Retinal pigment epithelial cell (primary cell): ENCODE measurements at regions not wholly inside any gene's neighbourhood (a gene's known extent, or its start where the extent isn't known, plus 50 kb on each side); places are given as distances from the start of the nearest gene placed in this dataset.
"Not testable (repeated sequence)": the region's sequence is repeated elsewhere in the genome, so short reads cannot be mapped to it uniquely, and the experiment has no call there.

Experiments used
- DNase-seq: peaks from one replicate; pipeline ENCODE4 v3.0.0-alpha.2; 2010; ENCODE audit warnings: low read depth
- H3K4me3 ChIP-seq: 2 replicates; pipeline ENCODE4 v1.5.1; 2011; ENCODE audit warnings: mild to moderate bottlenecking, low read length, control low read depth, moderate library complexity
- CTCF ChIP-seq: conservative IDR thresholded peaks from 2 replicates; pipeline ENCODE4 v1.5.1; 2011; ENCODE audit warnings: low read depth, low read length, control low read depth, inconsistent platforms

DNA sequence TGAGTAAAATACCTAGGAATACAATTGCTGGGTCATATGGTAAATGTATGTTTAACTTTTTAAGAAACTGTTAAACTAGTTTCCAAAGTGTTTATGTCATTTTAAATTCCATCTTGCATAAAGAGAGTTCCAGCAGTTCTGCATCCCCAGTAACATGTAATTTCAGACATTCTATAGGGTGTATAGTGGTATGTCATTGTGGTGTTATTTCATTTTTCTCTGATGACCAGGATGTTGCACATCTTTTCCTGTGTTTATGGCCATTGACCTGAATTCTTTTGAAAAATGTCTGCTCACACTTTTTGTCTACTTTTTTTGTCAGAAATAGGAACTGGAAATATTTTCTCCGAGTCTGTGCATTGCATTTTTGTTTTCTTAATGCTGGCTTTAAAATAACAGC is 128.9 kb downstream of the TMEM200A start:
- no peak for DNase-seq
- TF ChIP-seq CTCF: no peak
- H3K4me3 ChIP-seq: no peak overlapping the region

DNA sequence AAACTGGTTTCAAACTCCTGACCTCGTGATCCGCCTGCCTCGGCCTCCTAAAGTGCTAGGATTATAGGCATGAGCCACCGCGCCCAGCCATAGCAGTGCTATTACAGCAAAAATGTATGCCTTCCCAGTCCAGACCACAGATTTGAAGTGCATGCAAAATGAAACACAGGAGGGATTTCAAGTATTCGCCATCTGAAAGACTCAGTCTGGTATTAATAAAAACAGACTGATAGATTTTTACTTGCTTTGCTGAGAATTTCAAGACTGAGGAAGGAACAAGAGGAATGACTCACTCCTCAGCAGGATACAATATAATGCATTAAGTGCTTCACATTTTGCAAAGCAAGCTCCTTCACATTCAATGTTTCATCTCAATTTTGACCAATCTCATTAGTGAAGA is 134.9 kb downstream of the TMEM200A start:
- no peak overlapping the region for H3K4me3 ChIP-seq
- TF ChIP-seq CTCF: no peak
- no peak for DNase-seq

DNA sequence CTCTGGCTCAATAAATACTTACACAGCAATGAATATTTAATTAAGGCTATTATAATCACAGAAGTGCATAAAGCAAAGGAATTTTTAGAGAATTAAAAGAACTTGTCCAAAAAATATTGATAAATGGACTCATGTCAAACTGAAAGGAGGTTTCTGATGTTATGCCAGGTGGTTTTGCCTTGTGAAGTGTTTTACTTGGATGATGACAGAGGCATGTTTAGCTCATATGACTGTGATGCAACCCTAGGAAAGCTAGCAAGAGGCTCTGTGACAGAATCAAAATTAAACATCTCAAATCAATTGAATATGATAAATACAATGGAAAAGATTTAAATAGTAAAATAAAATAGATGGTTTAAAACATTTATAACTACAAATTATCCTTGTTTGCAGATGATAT is 137.3 kb downstream of the TMEM200A start:
- H3K4me3 ChIP-seq: no peak overlapping the region
- no peak for TF ChIP-seq CTCF
- DNase-seq: no peak

DNA sequence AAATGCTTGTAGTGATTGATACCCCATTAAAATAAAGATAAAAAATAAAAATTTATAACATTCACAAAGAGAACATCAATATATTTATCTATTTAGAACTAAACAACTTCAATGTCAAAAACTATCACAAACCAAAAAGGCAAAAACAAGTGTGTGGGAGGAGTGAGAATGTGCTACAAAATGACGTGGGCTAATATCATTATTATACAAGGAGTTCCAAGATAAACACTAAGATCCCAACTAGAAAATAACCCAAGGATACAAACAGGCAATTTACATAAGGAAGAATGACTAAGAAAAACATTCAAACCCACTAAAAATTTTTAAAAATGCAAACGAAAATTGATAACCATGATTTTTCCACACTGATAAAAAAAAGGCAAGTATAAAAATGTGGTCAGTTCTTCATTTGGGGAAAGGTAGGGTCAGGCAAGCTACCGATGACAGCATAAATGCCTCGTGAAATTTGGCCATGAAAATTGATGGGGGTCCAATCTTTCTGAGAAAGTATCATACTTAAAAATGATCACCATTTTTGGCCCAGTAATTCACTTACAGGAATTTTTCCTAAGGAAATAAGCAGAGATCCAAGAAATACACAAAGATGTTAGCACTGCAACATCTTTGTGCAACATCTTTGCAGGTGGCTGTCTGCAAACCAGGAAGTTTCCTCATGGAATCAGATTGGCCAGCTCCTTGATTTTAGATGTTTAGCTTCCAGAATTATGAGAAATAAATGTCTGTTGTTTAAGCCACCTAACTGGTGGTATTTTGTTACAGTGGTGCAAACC is 140.2 kb downstream of the TMEM200A start:
- TF ChIP-seq CTCF: no peak
- DNase-seq: no peak
- H3K4me3 ChIP-seq: no peak overlapping the region

GRCh38 chr6:130507005-130507665 is 141.3 kb downstream of the TMEM200A start:
- DNase-seq: not testable (repeated sequence)

DNA sequence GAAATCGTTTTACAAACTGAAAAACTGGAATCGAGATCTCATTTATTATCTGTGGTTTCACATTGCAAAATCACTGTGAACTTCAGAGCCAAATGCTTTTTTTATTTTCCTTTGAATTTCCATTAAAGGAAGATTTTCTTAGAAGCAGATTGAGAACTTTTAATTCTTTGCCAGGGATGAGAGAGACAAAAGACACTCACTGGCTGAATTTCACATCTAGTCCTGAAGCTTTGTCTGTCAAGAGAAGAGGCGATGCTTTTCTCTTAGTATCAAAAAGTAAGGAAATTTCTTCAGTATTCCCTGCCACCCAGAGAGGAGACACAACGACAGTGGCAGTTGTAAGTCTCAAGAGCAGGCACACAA is 141.8 kb downstream of the TMEM200A start:
- no peak overlapping the region for H3K4me3 ChIP-seq
- no peak for TF ChIP-seq CTCF
- no peak for DNase-seq

More at GRCh38 chr6:130507005-130507665, 141.3 kb downstream of the TMEM200A start:
- H3K4me3 ChIP-seq: not testable (repeated sequence)

GRCh38 chr6:130513770-130514169 is 148.0 kb downstream of the TMEM200A start:
- no peak for DNase-seq
- TF ChIP-seq CTCF: no peak
- no peak overlapping the region for H3K4me3 ChIP-seq
